ENCODE measurements at regions not wholly inside any gene's neighbourhood (a gene's known extent, or its start where the extent isn't known, plus 50 kb on each side); places are given as distances from the start of the nearest gene placed in this dataset.

GRCh38 chr5:113652161-113652560 is 138.7 kb downstream of the YTHDC2 start:
- DNase-seq (ENCODE audit: extremely low spot score) = no peak
- no peak overlapping the region for H3K4me3 ChIP-seq (ENCODE audit: low read depth, low read length)
- H3K36me3 ChIP-seq (ENCODE audit: insufficient read depth) = no peaks in the 10 kb centered on the region
- no peak overlapping the region for H3K27ac ChIP-seq (ENCODE audit: low read depth)
- WGBS = 59% methylated on average over 7 of the region's 7 CpGs
- no peaks in the 10 kb centered on the region for H3K4me1 ChIP-seq (ENCODE audit: insufficient read depth)

DNA sequence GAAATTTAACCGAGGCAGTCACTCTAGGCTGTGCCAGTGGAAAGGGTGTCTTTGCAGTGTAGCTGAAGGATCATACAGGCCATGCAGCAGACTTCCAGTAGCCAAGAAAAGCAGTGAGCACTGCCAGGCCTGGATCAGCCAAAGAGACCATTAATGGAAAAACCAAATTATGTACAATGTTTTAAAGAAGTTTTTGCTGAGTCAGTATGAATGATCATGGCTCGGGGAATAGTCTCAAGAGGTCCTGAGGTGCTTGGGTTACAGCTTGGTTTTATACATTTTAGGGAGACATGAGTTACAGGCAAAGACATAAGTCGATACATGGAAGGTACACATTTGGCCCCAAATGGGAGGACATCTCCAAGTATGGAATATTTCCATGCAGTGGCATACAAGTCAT is 141.3 kb downstream of the YTHDC2 start:
- H3K27ac ChIP-seq (ENCODE audit: low read depth) = no peak overlapping the region
- no peak overlapping the region for H3K4me3 ChIP-seq (ENCODE audit: low read depth, low read length)
- 75% methylated on average over 3 of the region's 3 CpGs for WGBS
- DNase-seq (ENCODE audit: extremely low spot score) = no peak
- no peaks in the 10 kb centered on the region for H3K4me1 ChIP-seq (ENCODE audit: insufficient read depth)
- H3K36me3 ChIP-seq (ENCODE audit: insufficient read depth) = no peaks in the 10 kb centered on the region

GRCh38 chr5:113660206-113660605 is 146.7 kb downstream of the YTHDC2 start:
- 66% methylated on average over 3 of the region's 3 CpGs for WGBS

GRCh38 chr5:113660706-113661250 is 147.3 kb downstream of the YTHDC2 start:
- DNase-seq (ENCODE audit: extremely low spot score) = no peak
- 83% methylated on average over 1 of the region's 1 CpG for WGBS
- H3K4me3 ChIP-seq (ENCODE audit: low read depth, low read length) = no peak overlapping the region
- no peaks in the 10 kb centered on the region for H3K36me3 ChIP-seq (ENCODE audit: insufficient read depth)
- no peak overlapping the region for H3K27ac ChIP-seq (ENCODE audit: low read depth)
- no peaks in the 10 kb centered on the region for H3K4me1 ChIP-seq (ENCODE audit: insufficient read depth)

More at GRCh38 chr5:113660206-113660605, 146.7 kb downstream of the YTHDC2 start:
- H3K36me3 ChIP-seq (ENCODE audit: insufficient read depth) = no peaks in the 10 kb centered on the region
- no peak for DNase-seq (ENCODE audit: extremely low spot score)
- H3K27ac ChIP-seq (ENCODE audit: low read depth) = no peak overlapping the region
- no peak overlapping the region for H3K4me3 ChIP-seq (ENCODE audit: low read depth, low read length)
- no peaks in the 10 kb centered on the region for H3K4me1 ChIP-seq (ENCODE audit: insufficient read depth)

GRCh38 chr5:113663879-113664541 is 150.5 kb downstream of the YTHDC2 start:
- Histone ChIP-seq H3K4me3 (ENCODE audit: low read depth, low read length) (no peak overlapping the region), H3K36me3 (ENCODE audit: insufficient read depth) (no peaks in the 10 kb centered on the region), H3K27ac (ENCODE audit: low read depth) (no peak overlapping the region), H3K4me1 (ENCODE audit: insufficient read depth) (no peaks in the 10 kb centered on the region)
- no peak for DNase-seq (ENCODE audit: extremely low spot score)
- WGBS = 75% methylated on average over 7 of the region's 7 CpGs

- no peaks in the 10 kb centered on the region for H3K36me3 ChIP-seq (ENCODE audit: insufficient read depth)
- no peak for DNase-seq (ENCODE audit: extremely low spot score)
- WGBS = 48% methylated on average over 3 of the region's 3 CpGs
- H3K27ac ChIP-seq (ENCODE audit: low read depth) = no peak overlapping the region
- H3K4me1 ChIP-seq (ENCODE audit: insufficient read depth) = no peaks in the 10 kb centered on the region
- H3K4me3 ChIP-seq (ENCODE audit: low read depth, low read length) = no peak overlapping the region
These were observed 159.5 kb downstream of the YTHDC2 start for GRCh38 chr5:113673041-113673440.

- 95% methylated on average over 3 of the region's 3 CpGs for WGBS
- no peak for DNase-seq (ENCODE audit: extremely low spot score)
- Histone ChIP-seq H3K27ac (ENCODE audit: low read depth) (no peak overlapping the region), H3K4me3 (ENCODE audit: low read depth, low read length) (no peak overlapping the region), H3K36me3 (ENCODE audit: insufficient read depth) (no peaks in the 10 kb centered on the region), H3K4me1 (ENCODE audit: insufficient read depth) (no peaks in the 10 kb centered on the region)
These were observed 161.7 kb downstream of the YTHDC2 start for GRCh38 chr5:113675166-113675565.

DNA sequence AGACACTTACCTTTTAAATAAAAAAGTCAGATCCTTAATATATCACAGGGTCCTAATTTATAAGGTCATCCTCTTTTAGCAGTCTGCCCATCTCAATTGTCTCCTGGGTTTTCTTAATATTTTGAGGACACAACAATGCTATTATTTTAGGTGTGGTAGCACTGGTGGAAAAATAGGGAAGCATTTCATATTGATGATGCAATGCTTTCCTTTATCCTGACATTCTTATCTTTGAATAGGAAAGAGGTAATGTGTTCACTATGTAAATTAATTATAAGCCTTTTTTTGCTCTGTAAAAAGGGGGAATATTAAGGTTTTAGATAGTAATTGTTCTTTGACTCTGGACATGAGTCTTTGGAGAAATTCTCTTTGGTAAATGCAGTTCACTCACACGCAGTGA is 164.7 kb downstream of the YTHDC2 start:
- 32% methylated on average over 1 of the region's 1 CpG for WGBS
- no peaks in the 10 kb centered on the region for H3K36me3 ChIP-seq (ENCODE audit: insufficient read depth)
- no peaks in the 10 kb centered on the region for H3K4me1 ChIP-seq (ENCODE audit: insufficient read depth)
- DNase-seq (ENCODE audit: extremely low spot score) = no peak
- H3K4me3 ChIP-seq (ENCODE audit: low read depth, low read length) = no peak overlapping the region
- no peak overlapping the region for H3K27ac ChIP-seq (ENCODE audit: low read depth)

- no peak for DNase-seq (ENCODE audit: extremely low spot score)
- H3K4me1 ChIP-seq (ENCODE audit: insufficient read depth) = no peaks in the 10 kb centered on the region
- no peak overlapping the region for H3K27ac ChIP-seq (ENCODE audit: low read depth)
- H3K36me3 ChIP-seq (ENCODE audit: insufficient read depth) = no peaks in the 10 kb centered on the region
- H3K4me3 ChIP-seq (ENCODE audit: low read depth, low read length) = no peak overlapping the region
- WGBS = 32% methylated on average over 7 of the region's 7 CpGs
These were observed 165.6 kb downstream of the YTHDC2 start for GRCh38 chr5:113678924-113679575.

DNA sequence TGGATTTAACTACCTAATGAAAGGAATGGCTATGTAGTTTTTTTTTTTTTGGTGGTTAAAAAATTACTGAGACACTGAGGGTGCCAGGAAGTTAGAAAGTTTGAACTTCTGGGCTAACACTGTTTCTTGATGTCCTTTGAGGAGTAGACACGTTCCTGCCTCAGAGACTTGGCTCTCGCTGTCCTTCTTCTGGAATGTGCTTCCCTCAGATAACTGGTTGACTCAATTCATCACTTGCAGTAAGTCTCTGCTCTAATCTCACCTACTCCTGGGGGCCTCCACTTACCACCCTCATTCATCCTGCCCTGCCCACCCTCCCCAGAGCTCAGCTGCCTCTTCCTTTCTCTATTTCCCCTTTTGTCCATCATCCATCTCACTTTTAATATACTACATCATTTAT is 167.0 kb downstream of the YTHDC2 start:
- no peaks in the 10 kb centered on the region for H3K36me3 ChIP-seq (ENCODE audit: insufficient read depth)
- no peak for DNase-seq (ENCODE audit: extremely low spot score)
- H3K4me3 ChIP-seq (ENCODE audit: low read depth, low read length) = no peak overlapping the region
- no peaks in the 10 kb centered on the region for H3K4me1 ChIP-seq (ENCODE audit: insufficient read depth)
- H3K27ac ChIP-seq (ENCODE audit: low read depth) = no peak overlapping the region
- 47% methylated on average over 2 of the region's 2 CpGs for WGBS

GRCh38 chr5:113682497-113683136 is 169.1 kb downstream of the YTHDC2 start:
- Histone ChIP-seq H3K27ac (ENCODE audit: low read depth) (no peak overlapping the region), H3K36me3 (ENCODE audit: insufficient read depth) (no peaks in the 10 kb centered on the region), H3K4me3 (ENCODE audit: low read depth, low read length) (no peak overlapping the region), H3K4me1 (ENCODE audit: insufficient read depth) (no peaks in the 10 kb centered on the region)
- no peak for DNase-seq (ENCODE audit: extremely low spot score)
- WGBS = 67% methylated on average over 7 of the region's 7 CpGs

- no peaks in the 10 kb centered on the region for H3K4me1 ChIP-seq (ENCODE audit: insufficient read depth)
- H3K36me3 ChIP-seq (ENCODE audit: insufficient read depth) = no peaks in the 10 kb centered on the region
- WGBS = 96% methylated on average over 2 of the region's 2 CpGs
- no peak overlapping the region for H3K27ac ChIP-seq (ENCODE audit: low read depth)
- no peak for DNase-seq (ENCODE audit: extremely low spot score)
- no peak overlapping the region for H3K4me3 ChIP-seq (ENCODE audit: low read depth, low read length)
These were observed 169.7 kb downstream of the YTHDC2 start for GRCh38 chr5:113683211-113683610.

DNA sequence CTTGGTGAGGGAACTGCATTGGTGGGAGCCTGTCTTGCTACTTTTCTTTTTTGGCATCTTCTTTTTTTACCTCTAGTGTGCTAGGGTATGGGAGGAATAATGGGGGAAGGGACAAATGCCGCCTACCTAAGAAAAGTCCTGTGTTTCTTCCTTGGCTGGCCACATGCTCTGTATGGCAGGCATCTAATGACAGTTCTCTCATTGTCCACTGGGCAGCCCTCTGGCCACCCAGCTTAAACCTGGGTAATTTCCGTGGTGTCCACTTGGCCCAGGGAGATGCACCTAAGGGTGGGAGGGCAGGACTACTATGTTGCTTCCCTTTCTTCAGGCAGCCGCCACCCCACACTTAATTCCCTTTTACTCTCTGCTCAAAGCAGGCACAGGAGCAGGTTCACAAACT is 173.1 kb downstream of the YTHDC2 start:
- peaks cover 1% of the 10 kb centered on the region for H3K4me1 ChIP-seq (ENCODE audit: insufficient read depth)
- 98% methylated on average over 3 of the region's 3 CpGs for WGBS
- H3K27ac ChIP-seq (ENCODE audit: low read depth) = no peak overlapping the region
- DNase-seq (ENCODE audit: extremely low spot score) = no peak
- H3K36me3 ChIP-seq (ENCODE audit: insufficient read depth) = no peaks in the 10 kb centered on the region
- no peak overlapping the region for H3K4me3 ChIP-seq (ENCODE audit: low read depth, low read length)

- H3K27ac ChIP-seq (ENCODE audit: low read depth) = no peak overlapping the region
- 56% methylated on average over 1 of the region's 1 CpG for WGBS
- DNase-seq (ENCODE audit: extremely low spot score) = no peak
- no peak overlapping the region for H3K4me3 ChIP-seq (ENCODE audit: low read depth, low read length)
- peaks cover 1% of the 10 kb centered on the region for H3K4me1 ChIP-seq (ENCODE audit: insufficient read depth)
- no peaks in the 10 kb centered on the region for H3K36me3 ChIP-seq (ENCODE audit: insufficient read depth)
These were observed 176.2 kb downstream of the YTHDC2 start for GRCh38 chr5:113689647-113690046.
